Activated T-cell treated with anti-CD3 and anti-CD28 coated beads, Interleukin-2, amount 50 U/mL, for 48 hours (primary cell): ENCODE measurements at regions not wholly inside any gene's neighbourhood (a gene's known extent, or its start where the extent isn't known, plus 50 kb on each side); places are given as distances from the start of the nearest gene placed in this dataset.
"Not testable (repeated sequence)": the region's sequence is repeated elsewhere in the genome, so short reads cannot be mapped to it uniquely, and the experiment has no call there.

Experiments
- DNase-seq, 2 experiments: peaks; one replicate each; pipeline ENCODE4 v3.0.0-alpha.2; 2020

- DNase-seq: no peak
Observed at GRCh38 chr12:46667551-46667950, 158.2 kb downstream of the SLC38A4 start.

GRCh38 chr12:46664761-46665287 lies 161.0 kb downstream of the SLC38A4 start:
- DNase-seq: no peak

DNA sequence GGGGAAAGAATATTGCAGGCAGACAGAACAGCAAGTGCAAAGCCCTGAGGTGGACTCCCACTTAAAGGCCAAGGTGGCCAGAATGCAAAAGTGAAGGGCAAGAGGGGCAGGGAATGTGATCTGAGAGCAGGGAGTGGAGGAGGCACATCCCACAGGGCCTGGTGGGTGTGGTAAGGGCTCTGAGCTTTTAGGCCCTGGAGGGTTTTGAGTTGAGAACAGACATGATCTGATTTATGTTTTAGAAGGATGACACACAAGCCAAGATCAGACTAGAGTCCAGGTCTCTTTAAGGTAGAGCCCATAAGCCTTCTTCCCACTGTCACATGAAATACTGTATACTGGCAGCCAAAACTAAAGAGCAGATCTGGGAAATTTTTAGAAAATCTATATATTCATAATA lies 162.5 kb downstream of the SLC38A4 start:
- DNase-seq: no peak

GRCh38 chr12:46661110-46661845 lies 164.5 kb downstream of the SLC38A4 start:
- no peak for DNase-seq

DNA sequence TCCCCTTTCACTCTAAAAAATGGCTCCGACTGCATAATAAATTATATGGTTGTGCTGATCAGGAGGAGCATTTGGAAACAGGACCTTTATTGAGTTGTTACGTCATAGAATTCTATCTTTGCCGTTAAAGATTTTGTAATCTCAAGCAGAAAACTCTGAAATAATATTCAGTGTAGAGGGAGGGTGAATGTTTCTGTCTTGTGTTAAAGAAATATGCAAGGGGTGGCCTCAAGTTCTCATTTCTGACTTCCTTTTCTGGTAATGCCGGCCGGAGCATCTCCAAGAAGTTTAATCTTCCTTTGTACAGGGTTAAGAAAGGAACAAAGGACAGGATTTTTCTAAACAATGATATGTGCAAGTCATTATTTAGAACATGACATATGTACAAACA lies 165.1 kb downstream of the SLC38A4 start:
- DNase-seq: no peak

- no peak for DNase-seq
Observed at GRCh38 chr12:46660276-46660675, 165.5 kb downstream of the SLC38A4 start.

DNA sequence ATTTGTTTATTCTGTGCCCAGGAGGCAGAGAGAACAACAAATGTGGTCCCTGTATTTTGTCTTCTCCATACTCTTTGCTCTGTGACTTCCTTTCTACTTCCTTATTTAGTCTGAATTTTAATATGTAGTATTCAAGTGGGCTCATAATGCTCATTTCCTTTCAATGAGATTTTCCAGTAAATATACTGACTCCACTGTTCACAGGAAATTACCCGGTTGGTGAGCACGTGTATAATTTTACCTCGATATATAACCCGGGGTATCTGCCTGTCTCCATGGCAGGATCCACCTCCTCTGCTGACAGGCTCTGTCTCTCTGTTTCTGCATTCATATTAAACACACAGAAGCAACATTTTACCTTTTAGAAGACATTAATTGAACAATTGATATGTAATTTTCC lies 166.0 kb downstream of the SLC38A4 start:
- no peak for DNase-seq

DNA sequence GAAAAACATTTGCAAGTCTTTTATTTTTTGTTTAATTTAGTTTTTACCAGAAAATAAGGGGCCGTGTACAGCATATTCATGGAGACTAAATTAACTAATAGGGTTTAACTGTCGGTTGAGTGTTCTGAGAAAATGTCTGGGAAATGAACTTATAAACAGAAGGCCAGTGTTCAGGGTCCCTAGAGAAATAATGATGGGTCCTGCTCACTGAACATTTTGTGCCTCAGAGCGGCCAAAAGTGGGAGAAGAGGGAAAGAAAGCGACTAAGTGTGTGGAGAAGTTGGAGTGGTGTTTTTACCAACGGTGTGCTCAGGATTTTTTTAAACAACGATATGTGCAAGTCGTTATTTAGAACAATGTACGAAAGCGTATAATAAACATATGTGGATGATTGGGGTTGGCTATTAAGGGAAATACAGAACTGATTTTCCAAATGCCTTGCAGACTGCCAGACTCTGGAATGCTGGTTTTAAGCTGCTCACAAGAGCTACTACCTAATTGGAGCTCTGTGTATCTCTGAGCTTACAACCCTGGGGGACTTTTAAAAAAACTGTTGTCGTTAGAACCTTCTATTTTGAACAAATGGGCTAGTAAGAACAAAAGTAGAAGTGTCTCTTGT lies 166.7 kb downstream of the SLC38A4 start:
- DNase-seq: no peak

DNA sequence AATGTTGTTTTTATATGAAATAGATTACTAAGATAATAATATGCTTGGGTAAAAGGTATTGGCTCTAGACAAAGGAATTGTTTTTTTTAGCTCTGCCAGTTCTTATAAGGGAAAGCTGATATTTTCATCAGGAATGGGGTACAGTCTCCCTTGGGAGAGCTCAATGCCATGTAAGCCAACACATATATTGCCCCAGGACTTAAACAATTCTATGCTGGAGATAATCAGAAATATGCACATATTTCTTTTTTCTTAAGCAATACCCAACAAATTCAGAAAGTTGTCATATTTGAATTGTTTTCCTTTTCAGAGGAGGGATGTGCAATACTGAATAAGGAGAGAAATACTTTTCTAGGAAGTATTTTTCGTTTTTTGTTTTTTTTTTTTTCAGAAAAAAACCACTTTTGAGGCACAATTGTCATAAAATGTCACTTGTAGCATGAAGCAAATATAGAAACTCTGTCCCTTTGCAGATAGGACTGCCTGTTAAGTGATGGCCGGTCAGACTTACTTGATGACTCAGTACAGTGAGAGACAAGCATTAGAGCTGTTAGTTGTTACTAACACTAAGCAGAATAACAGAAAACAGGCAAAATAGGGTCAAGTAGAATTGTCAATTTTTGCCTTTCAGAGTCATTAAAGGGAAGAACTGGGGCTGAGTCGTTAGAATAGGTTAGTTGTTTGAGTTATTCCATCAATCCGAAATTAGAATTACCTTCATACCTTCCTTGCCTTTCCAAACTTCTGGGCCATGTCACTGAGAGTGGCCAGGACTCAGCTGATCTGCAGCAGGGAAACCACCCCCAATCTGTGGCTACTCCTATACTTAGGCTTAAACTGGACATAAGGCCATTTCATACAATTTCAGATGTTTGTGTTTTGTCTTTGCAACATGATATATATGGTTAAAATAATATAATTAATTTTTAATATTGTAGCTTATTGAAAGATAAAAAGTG lies 168.1 kb downstream of the SLC38A4 start:
- DNase-seq: no peak

GRCh38 chr12:46655984-46656383 lies 169.8 kb downstream of the SLC38A4 start:
- DNase-seq: not testable (repeated sequence)

DNA sequence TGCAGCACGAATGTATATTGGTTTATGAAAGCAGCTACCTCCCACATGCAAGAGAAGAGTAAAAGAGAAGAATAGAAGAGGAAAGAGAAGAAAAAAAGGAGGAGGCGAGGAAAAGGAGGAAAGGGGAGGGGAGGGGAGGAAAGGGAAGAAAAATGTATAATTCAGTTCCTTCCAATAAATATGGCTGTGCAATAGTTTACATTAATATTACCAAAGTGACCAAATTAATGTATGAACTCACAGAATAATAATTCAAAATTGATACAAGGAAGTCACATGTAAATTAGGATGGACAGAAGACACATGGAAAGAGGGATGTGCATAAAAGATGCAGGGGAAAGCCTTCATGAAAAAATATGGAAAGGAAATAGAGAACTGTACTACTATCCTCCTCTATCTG lies 172.5 kb downstream of the SLC38A4 start:
- no peak for DNase-seq

- DNase-seq: no peak
Observed at GRCh38 chr12:46652692-46653091, 173.1 kb downstream of the SLC38A4 start.

GRCh38 chr12:46650688-46651087 lies 175.1 kb downstream of the SLC38A4 start:
- no peak for DNase-seq

GRCh38 chr12:46649433-46649832 lies 176.4 kb downstream of the SLC38A4 start:
- DNase-seq: no peak

DNA sequence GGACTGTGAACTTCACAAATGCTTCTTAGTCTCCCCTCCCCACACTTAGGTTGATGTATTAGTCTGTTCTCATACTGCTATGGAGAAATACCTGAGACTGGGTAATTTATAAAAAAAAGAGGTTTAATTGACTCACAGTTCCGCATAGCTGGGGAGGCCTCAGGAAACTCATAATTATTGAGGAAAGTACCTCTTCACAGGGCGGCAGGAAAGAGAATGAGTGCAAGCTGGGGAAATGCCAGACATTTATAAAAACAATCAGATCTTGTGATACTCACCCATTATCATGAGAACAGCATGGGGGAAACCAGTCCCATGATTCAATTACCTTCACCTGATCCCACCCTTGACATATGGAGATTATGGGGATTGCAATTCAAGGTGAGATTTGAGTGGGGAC lies 178.8 kb downstream of the SLC38A4 start:
- no peak for DNase-seq

DNA sequence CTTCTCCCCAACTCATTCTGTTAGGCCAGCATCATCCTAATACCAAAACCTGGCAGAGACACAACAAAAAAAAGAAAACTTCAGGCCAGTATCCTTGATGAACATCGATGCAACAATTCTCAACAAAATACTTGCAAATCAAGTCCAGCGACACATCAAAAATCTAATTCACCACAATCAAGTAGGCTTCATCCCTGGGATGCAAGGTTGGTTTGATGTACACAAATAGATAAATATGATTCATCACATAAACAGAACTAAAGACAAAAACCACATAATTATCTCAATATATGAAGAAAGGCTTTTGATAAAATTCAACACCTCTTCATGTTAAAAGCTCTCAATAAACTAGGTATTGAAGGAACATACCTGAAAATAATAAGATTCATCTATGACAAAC lies 184.1 kb downstream of the SLC38A4 start:
- not testable (repeated sequence) for DNase-seq

GRCh38 chr12:46635818-46636217 lies 190.0 kb downstream of the SLC38A4 start:
- no peak for DNase-seq

- no peak for DNase-seq
Observed at GRCh38 chr12:46629331-46630229, 196.2 kb downstream of the SLC38A4 start.

DNA sequence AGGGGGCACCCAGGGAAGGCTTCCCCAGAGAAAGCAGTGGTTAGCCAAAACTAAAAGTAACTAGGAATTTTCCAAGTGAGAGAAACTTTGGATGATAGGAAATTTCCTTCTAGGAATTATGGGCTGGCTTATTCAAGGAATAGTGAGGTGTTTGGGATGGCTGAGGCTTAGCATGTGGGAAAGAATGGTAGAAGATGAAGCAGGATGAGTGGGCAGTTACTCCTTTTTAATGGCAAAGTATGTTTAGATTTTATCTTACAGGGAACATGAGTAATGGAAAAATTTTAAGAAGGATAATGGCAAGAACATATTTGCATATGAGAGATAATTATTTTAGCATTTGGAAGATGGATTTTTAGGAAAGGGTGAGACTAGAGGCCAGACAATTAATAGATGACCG lies 197.6 kb downstream of the SLC38A4 start:
- no peak for DNase-seq

DNA sequence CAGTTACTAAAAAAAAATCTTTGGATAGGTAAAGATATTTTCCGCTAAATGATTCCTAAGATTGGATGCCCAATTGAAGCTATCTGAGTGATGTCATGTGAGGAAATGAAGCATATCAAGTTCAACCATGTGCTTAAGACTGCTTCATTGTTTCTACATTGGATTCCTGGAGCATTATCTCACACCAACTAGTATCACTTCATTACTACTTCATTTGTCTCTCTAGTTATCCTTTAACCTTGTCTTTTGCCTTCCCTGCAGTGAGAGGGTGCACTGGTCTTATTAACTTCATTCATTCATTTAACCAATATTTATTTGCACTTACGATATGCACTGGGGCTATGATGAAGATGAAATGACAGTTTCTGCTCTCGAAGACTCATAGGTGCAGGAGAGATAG lies 198.1 kb downstream of the SLC38A4 start:
- DNase-seq: no peak

DNA sequence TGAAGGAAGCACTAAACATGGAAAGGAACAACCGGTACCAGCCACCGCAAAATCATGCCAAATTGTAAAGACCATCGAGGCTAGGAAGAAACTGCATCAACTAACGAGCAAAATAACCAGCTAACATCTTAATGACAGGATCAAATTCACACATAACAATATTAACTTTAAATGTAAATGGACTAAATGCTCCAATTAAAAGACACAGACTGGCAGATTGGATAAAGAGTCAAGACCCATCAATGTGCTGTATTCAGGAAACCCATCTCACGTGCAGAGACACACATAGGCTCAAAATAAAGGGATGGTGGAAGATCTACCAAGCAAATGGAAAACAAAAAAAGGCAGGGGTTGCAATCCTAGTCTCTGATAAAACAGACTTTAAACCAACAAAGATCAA lies 206.3 kb downstream of the SLC38A4 start:
- not testable (repeated sequence) for DNase-seq

DNA sequence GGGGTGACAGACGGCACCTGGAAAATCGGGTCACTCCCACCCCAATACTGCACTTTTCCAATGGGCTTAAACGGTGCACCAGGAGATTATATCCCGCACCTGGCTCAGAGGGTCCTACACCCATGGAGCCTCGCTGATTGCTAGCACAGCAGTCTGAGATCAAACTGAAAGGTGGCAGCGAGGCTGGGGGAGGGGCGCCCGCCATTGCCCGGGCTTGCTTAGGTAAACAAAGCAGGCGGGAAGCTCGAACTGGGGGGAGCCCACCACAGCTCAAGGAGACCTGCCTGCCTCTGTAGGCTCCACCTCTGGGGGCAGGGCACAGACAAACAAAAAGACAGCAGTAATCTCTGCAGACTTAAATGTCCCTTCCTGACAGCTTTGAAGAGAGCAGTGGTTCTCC lies 208.1 kb downstream of the SLC38A4 start:
- not testable (repeated sequence) for DNase-seq
